ENCODE measurements at regions not wholly inside any gene's neighbourhood (a gene's known extent, or its start where the extent isn't known, plus 50 kb on each side); places are given as distances from the start of the nearest gene placed in this dataset.

DNA sequence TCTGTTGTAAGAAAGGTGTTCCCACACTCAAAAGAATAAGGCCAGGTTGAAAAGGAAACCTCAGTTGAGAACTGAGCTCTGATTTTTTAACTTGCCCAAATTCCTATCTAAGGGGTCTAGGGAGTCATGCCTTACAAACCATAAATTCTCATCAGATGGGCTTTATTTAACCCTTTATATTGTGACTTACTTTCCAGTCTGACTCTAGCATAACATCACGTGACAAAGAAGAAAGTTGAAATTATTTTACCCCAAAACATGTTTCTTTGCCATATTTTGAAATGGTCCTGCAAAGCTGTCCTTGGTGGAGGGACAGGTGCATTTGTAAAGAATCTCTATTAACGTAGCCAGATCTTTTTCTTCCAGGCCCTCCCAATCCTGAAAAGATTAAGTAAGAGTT is 411.7 kb downstream of the GALC start:
- intact Hi-C loops (cut with micrococcal nuclease), result no loop called here
- DNase-seq, result no peak
- TF ChIP-seq, protein P1, sequence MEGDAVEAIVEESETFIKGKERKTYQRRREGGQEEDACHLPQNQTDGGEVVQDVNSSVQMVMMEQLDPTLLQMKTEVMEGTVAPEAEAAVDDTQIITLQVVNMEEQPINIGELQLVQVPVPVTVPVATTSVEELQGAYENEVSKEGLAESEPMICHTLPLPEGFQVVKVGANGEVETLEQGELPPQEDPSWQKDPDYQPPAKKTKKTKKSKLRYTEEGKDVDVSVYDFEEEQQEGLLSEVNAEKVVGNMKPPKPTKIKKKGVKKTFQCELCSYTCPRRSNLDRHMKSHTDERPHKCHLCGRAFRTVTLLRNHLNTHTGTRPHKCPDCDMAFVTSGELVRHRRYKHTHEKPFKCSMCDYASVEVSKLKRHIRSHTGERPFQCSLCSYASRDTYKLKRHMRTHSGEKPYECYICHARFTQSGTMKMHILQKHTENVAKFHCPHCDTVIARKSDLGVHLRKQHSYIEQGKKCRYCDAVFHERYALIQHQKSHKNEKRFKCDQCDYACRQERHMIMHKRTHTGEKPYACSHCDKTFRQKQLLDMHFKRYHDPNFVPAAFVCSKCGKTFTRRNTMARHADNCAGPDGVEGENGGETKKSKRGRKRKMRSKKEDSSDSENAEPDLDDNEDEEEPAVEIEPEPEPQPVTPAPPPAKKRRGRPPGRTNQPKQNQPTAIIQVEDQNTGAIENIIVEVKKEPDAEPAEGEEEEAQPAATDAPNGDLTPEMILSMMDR (IDR thresholded peaks at IDR 0.05), result no peak
- no peaks in the 10 kb centered on the region for H3K36me3 Mint-ChIP-seq
- Histone ChIP-seq H3K4me1 (ENCODE audit: control insufficient read depth, insufficient read depth, low read length) (no peaks in the 10 kb centered on the region), H3K36me3 (ENCODE audit: control insufficient read depth, insufficient read depth, low read length) (no peaks in the 10 kb centered on the region), H3K27ac (ENCODE audit: low read length) (no peak overlapping the region), H3K9me3 (ENCODE audit: control insufficient read depth, insufficient read depth, low read length) (no peaks in the 10 kb centered on the region), H3K27me3 (ENCODE audit: control insufficient read depth, insufficient read depth, low read length) (no peaks in the 10 kb centered on the region), H3K4me3 (ENCODE audit: low read length) (no peak overlapping the region)
- no peak overlapping the region for H3K27ac Mint-ChIP-seq
- H3K27me3 Mint-ChIP-seq (ENCODE audit: low read depth in 2 of 2), result no peaks in the 10 kb centered on the region
- ATAC-seq, result no peak
- H3K4me3 Mint-ChIP-seq, result no peak overlapping the region
- H3K4me1 Mint-ChIP-seq, result no peaks in the 10 kb centered on the region
- WGBS (ENCODE audit: insufficient coverage), result 38% methylated on average over 1 of the region's 2 CpGs
- H3K9me3 Mint-ChIP-seq, result peaks cover 3 to 5% of the 10 kb centered on the region in 2 donors

DNA sequence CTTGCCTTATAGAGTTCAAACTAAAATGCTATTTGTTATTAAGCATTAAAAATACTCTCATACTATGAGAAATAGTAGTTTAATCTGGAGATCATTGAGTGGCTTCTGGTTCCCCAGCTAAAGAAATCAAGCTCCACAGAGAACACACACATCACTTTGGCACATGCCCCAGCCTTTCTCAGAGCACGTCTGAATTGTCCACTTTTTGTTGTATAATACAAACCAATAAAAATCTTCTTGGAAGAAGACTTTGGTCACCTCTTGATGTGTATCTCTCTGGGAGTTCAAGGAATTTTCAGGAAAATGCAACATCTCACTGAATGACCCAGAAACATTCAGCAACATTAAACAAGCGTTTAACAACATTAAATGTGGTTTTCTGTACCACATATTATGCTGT is 413.9 kb downstream of the GALC start:
- no peak overlapping the region for H3K4me3 ChIP-seq (ENCODE audit: low read length)
- Mint-ChIP-seq H3K4me3 (no peak overlapping the region), H3K9me3 (peaks cover 3 to 5% of the 10 kb centered on the region in 2 donors), H3K36me3 (no peaks in the 10 kb centered on the region), H3K4me1 (no peaks in the 10 kb centered on the region), H3K27ac (no peak overlapping the region), H3K27me3 (ENCODE audit: low read depth in 2 of 2) (no peaks in the 10 kb centered on the region)
- no peaks in the 10 kb centered on the region for H3K36me3 ChIP-seq (ENCODE audit: control insufficient read depth, insufficient read depth, low read length)
- DNase-seq (no peak), ATAC-seq (no peak)
- no peaks in the 10 kb centered on the region for H3K4me1 ChIP-seq (ENCODE audit: control insufficient read depth, insufficient read depth, low read length)
- no peaks in the 10 kb centered on the region for H3K9me3 ChIP-seq (ENCODE audit: control insufficient read depth, insufficient read depth, low read length)
- TF ChIP-seq, protein P1 (IDR thresholded peaks at IDR 0.05), result no peak
- 57% methylated on average over 2 of the region's 2 CpGs for WGBS (ENCODE audit: insufficient coverage)
- no peaks in the 10 kb centered on the region for H3K27me3 ChIP-seq (ENCODE audit: control insufficient read depth, insufficient read depth, low read length)
- H3K27ac ChIP-seq (ENCODE audit: low read length), result no peak overlapping the region
- intact Hi-C loops (cut with micrococcal nuclease), result no loop called here

DNA sequence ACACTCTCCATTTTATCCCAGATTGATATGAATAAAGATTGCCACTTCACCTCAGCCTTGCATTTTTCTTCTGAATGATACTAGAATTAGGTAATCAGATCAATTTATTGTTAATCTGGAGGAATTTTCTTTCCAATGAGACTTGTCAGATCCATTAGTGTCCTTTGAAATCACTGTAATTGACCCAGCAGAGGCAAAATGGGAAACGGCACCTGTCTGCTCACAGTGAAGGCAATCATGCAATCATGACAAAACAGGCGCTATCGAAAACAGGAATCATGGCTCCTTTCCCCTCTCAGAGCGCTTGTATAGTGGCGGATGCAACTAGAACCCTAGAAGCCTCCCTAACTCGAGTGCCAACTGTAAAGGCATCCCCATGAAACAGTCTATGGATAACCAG is 417.6 kb downstream of the GALC start:
- H3K4me1 ChIP-seq (ENCODE audit: control insufficient read depth, insufficient read depth, low read length), result no peaks in the 10 kb centered on the region
- intact Hi-C loops (cut with micrococcal nuclease), result no loop called here
- no peaks in the 10 kb centered on the region for H3K9me3 ChIP-seq (ENCODE audit: control insufficient read depth, insufficient read depth, low read length)
- 85% methylated on average over 6 of the region's 6 CpGs for WGBS (ENCODE audit: insufficient coverage)
- no peak overlapping the region for H3K4me3 Mint-ChIP-seq
- no peaks in the 10 kb centered on the region for H3K36me3 ChIP-seq (ENCODE audit: control insufficient read depth, insufficient read depth, low read length)
- H3K9me3 Mint-ChIP-seq, result peaks cover under 1 to 7% of the 10 kb centered on the region in 2 donors
- no peaks in the 10 kb centered on the region for H3K36me3 Mint-ChIP-seq
- no peak overlapping the region for H3K27ac Mint-ChIP-seq
- DNase-seq (no peak), ATAC-seq (no peak)
- no peaks in the 10 kb centered on the region for H3K27me3 ChIP-seq (ENCODE audit: control insufficient read depth, insufficient read depth, low read length)
- no peak overlapping the region for H3K4me3 ChIP-seq (ENCODE audit: low read length)
- TF ChIP-seq, protein P1 (IDR thresholded peaks at IDR 0.05), result no peak
- H3K4me1 Mint-ChIP-seq, result no peaks in the 10 kb centered on the region
- H3K27ac ChIP-seq (ENCODE audit: low read length), result no peak overlapping the region
- H3K27me3 Mint-ChIP-seq (ENCODE audit: low read depth in 2 of 2), result no peaks in the 10 kb centered on the region

DNA sequence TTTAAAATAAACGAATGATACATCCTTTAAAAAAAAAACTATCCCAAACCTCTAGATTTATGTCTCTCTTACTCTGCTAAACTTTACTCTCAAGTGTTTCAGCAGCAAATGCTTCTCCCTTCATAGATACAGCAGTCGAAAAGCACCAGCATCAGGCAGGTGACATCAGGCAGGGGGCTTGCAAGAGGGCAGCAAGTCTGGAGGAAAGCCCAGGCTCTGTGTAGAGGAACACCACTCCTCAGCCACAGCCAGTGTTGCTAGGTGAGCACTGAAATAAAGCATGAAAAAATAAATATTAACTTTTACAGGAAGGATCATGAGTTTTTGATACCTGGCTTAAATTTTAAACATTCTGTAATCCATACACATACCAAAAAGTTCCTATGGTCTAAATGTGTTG is 419.4 kb downstream of the GALC start:
- Histone ChIP-seq H3K27ac (ENCODE audit: low read length) (no peak overlapping the region), H3K27me3 (ENCODE audit: control insufficient read depth, insufficient read depth, low read length) (no peaks in the 10 kb centered on the region), H3K4me3 (ENCODE audit: low read length) (no peak overlapping the region), H3K9me3 (ENCODE audit: control insufficient read depth, insufficient read depth, low read length) (no peaks in the 10 kb centered on the region), H3K36me3 (ENCODE audit: control insufficient read depth, insufficient read depth, low read length) (no peaks in the 10 kb centered on the region), H3K4me1 (ENCODE audit: control insufficient read depth, insufficient read depth, low read length) (no peaks in the 10 kb centered on the region)
- H3K9me3 Mint-ChIP-seq, result peaks cover 3 to 5% of the 10 kb centered on the region in 2 donors
- TF ChIP-seq, protein P1 (IDR thresholded peaks at IDR 0.05), result no peak
- intact Hi-C loops (cut with micrococcal nuclease), result no loop called here
- no peaks in the 10 kb centered on the region for H3K27me3 Mint-ChIP-seq (ENCODE audit: low read depth in 2 of 2)
- H3K4me1 Mint-ChIP-seq, result no peaks in the 10 kb centered on the region
- no peak overlapping the region for H3K27ac Mint-ChIP-seq
- no peaks in the 10 kb centered on the region for H3K36me3 Mint-ChIP-seq
- DNase-seq (no peak), ATAC-seq (no peak)
- no peak overlapping the region for H3K4me3 Mint-ChIP-seq
- 54% methylated on average over 2 of the region's 2 CpGs for WGBS (ENCODE audit: insufficient coverage)
